ENCODE measurements at regions not wholly inside any gene's neighbourhood (a gene's known extent, or its start where the extent isn't known, plus 50 kb on each side); places are given as distances from the start of the nearest gene placed in this dataset.

DNA sequence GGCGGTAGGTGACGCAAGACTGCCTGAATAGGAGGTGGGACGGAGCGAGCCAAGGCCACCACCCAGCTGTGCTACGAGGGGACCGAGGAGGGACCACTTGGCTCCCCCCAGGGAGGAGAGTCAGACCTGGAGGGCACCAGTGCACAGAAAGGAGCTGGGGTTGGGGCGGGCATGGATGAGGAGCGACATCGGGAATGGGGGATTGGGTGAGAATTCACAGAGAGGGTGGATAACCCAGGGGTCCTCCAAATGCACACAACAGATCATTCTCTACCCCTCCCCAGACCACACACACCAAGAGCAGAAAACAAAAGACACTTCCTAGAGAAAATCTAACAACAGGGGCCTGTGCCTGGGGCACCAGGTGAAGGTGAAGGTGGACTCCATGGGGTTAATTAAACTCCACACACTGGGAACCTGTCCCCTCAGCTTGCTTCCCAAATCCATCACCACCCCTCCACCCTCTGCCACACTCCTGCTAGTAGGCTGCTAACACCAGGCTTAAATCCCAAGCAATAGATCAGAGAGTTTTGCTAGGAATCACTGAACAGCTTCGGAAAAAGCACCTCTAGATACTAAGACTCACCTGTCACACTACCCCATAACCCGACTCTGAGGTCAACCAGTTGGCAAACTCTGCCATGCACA, 274.6 kb downstream of the EIPR1 start:
- H3K9me2 ChIP-seq (replicated peaks; ENCODE audit: insufficient read depth, low read length): no peaks in the 10 kb centered on the region
- TF ChIP-seq, protein P1, sequence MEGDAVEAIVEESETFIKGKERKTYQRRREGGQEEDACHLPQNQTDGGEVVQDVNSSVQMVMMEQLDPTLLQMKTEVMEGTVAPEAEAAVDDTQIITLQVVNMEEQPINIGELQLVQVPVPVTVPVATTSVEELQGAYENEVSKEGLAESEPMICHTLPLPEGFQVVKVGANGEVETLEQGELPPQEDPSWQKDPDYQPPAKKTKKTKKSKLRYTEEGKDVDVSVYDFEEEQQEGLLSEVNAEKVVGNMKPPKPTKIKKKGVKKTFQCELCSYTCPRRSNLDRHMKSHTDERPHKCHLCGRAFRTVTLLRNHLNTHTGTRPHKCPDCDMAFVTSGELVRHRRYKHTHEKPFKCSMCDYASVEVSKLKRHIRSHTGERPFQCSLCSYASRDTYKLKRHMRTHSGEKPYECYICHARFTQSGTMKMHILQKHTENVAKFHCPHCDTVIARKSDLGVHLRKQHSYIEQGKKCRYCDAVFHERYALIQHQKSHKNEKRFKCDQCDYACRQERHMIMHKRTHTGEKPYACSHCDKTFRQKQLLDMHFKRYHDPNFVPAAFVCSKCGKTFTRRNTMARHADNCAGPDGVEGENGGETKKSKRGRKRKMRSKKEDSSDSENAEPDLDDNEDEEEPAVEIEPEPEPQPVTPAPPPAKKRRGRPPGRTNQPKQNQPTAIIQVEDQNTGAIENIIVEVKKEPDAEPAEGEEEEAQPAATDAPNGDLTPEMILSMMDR (IDR thresholded peaks at IDR 0.05; ENCODE audit: low read length): no peak
- TF ChIP-seq EZH2 (optimal IDR thresholded peaks at IDR 0.05; ENCODE audit: low read depth, low read length) (no peak), EZH2phosphoT487 (IDR thresholded peaks at IDR 0.05; ENCODE audit: low read length) (no peak)
- H3K27me3 ChIP-seq (replicated peaks; ENCODE audit: insufficient read depth, low read length): no peaks in the 10 kb centered on the region
- H3K4me2 ChIP-seq (ENCODE audit: low read depth, low read length): no peak overlapping the region
- no peak overlapping the region for H3K4me3 ChIP-seq (ENCODE audit: low read length)
- H3K27ac ChIP-seq (ENCODE audit: low read length): no peak overlapping the region
- no peaks in the 10 kb centered on the region for H3F3A ChIP-seq (ENCODE audit: insufficient read depth, low read length)
- H3K79me2 ChIP-seq (ENCODE audit: low read length): no peaks in the 10 kb centered on the region
- no peaks in the 10 kb centered on the region for H3K4me1 ChIP-seq (ENCODE audit: low read length)
- H2AFZ ChIP-seq (ENCODE audit: low read length): no peak overlapping the region
- no peak for DNase-seq
- no peaks in the 10 kb centered on the region for H3K9me3 ChIP-seq (replicated peaks; ENCODE audit: insufficient read depth, low read length)
- H3K9ac ChIP-seq (ENCODE audit: low read length): no peak overlapping the region
- H4K20me1 ChIP-seq (ENCODE audit: insufficient read depth, low read length): no peaks in the 10 kb centered on the region
- H3K36me3 ChIP-seq (replicated peaks; ENCODE audit: insufficient read depth, low read length): no peaks in the 10 kb centered on the region

DNA sequence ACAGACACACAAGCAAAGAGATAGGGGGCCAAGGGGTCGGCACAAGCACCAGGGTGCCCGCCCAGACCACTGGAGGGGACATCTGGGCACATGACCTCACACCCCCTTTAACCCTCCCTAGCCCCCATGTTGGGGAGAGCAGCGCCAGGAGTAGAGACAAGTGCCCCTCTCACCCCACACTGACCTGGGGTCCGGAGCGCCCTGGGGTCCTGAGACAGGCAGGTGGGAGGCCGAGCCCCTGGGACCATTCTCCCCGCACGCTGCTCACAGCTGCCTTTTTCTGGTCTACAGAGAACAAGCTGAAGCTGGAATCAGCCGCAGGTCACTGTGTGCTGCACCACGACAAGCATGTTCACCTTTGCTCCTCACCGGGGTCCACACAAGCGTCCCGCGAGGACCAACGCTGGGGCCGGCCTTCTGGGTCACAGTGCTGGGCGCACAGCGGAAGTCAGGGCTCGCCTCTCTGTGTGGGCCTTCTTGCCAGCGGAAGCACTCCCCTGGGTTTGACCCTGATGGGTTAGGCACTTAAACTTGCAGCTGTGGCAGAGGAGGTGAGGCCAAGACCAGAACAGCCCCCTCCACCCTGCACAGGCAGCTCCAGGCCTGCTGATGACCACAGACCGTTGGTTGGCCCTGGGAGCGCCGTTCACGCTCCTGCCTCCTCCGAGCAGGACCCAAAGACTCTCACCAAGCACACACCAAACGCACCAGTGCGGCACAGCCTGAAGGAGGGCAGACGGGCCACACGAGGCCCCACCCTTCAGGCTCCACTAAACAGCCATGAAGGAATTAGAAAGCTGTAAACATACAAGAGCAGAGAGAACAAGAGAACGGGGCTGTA, 275.3 kb downstream of the EIPR1 start:
- no peak overlapping the region for H3K4me3 ChIP-seq (ENCODE audit: low read length)
- no peaks in the 10 kb centered on the region for H3F3A ChIP-seq (ENCODE audit: insufficient read depth, low read length)
- H3K27me3 ChIP-seq (replicated peaks; ENCODE audit: insufficient read depth, low read length): no peaks in the 10 kb centered on the region
- no peaks in the 10 kb centered on the region for H4K20me1 ChIP-seq (ENCODE audit: insufficient read depth, low read length)
- H3K27ac ChIP-seq (ENCODE audit: low read length): no peak overlapping the region
- H3K79me2 ChIP-seq (ENCODE audit: low read length): no peaks in the 10 kb centered on the region
- no peaks in the 10 kb centered on the region for H3K9me3 ChIP-seq (replicated peaks; ENCODE audit: insufficient read depth, low read length)
- no peak overlapping the region for H3K9ac ChIP-seq (ENCODE audit: low read length)
- no peaks in the 10 kb centered on the region for H3K4me1 ChIP-seq (ENCODE audit: low read length)
- TF ChIP-seq, protein P1 (IDR thresholded peaks at IDR 0.05; ENCODE audit: low read length): no peak
- TF ChIP-seq EZH2phosphoT487 (IDR thresholded peaks at IDR 0.05; ENCODE audit: low read length): no peak
- no peak for TF ChIP-seq EZH2 (optimal IDR thresholded peaks at IDR 0.05; ENCODE audit: low read depth, low read length)
- no peaks in the 10 kb centered on the region for H3K9me2 ChIP-seq (replicated peaks; ENCODE audit: insufficient read depth, low read length)
- no peak overlapping the region for H3K4me2 ChIP-seq (ENCODE audit: low read depth, low read length)
- no peaks in the 10 kb centered on the region for H3K36me3 ChIP-seq (replicated peaks; ENCODE audit: insufficient read depth, low read length)
- H2AFZ ChIP-seq (ENCODE audit: low read length): no peak overlapping the region
- DNase-seq: no peak

DNA sequence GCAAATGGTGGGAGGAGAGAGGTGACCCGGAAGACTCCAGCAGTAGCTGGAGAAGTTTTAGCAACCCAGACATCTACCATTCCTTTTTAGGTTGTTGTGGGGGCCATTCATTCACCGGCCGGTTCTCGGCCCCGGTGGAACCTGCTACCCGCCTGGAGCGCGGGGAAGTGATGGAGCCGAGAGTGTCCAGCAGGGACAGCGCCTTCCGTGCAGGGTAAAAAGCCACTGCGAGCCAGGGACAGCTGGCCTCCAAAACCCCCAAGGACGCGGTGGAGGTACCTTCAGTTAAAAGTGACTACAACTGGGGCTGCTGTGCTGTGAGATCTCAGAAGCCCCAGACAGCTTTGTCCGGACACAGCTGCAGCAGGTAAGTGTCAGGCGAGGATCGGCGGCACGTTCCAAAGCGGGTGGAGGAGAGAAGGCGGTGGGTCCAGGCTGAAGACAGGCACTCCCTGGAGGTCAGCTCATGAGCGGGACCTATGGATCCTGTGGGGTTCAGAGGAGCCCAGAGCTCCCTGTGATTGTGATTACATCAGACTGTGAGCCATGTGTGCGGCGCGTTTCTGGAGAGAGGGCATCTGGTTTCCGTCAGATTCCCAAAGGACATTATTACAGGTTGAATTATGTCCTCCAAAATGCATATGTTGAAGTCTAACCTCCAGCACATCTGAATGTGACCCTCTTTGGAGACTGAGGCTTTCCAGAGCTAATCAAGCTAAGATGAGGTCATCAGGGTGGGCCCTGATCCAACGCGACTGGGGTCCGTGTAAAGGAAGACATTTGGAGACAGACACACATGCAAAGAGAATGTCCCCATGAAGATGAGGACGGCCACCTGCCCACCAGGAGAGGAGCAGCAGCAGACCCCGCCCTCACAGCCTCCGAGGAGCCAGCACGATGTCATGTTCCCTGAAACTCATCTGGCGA, 276.3 kb downstream of the EIPR1 start:
- H3K79me2 ChIP-seq (ENCODE audit: low read length): no peaks in the 10 kb centered on the region
- no peaks in the 10 kb centered on the region for H3K4me1 ChIP-seq (ENCODE audit: low read length)
- H3K27ac ChIP-seq (ENCODE audit: low read length): no peak overlapping the region
- TF ChIP-seq EZH2 (optimal IDR thresholded peaks at IDR 0.05; ENCODE audit: low read depth, low read length) (no peak), EZH2phosphoT487 (IDR thresholded peaks at IDR 0.05; ENCODE audit: low read length) (no peak)
- TF ChIP-seq, protein P1 (IDR thresholded peaks at IDR 0.05; ENCODE audit: low read length): no peak
- H3K36me3 ChIP-seq (replicated peaks; ENCODE audit: insufficient read depth, low read length): no peaks in the 10 kb centered on the region
- H3K9me3 ChIP-seq (replicated peaks; ENCODE audit: insufficient read depth, low read length): no peaks in the 10 kb centered on the region
- no peak for DNase-seq
- no peaks in the 10 kb centered on the region for H3F3A ChIP-seq (ENCODE audit: insufficient read depth, low read length)
- H3K9me2 ChIP-seq (replicated peaks; ENCODE audit: insufficient read depth, low read length): no peaks in the 10 kb centered on the region
- H4K20me1 ChIP-seq (ENCODE audit: insufficient read depth, low read length): no peaks in the 10 kb centered on the region
- no peak overlapping the region for H3K9ac ChIP-seq (ENCODE audit: low read length)
- H3K27me3 ChIP-seq (replicated peaks; ENCODE audit: insufficient read depth, low read length): no peaks in the 10 kb centered on the region
- H3K4me2 ChIP-seq (ENCODE audit: low read depth, low read length): no peak overlapping the region
- H2AFZ ChIP-seq (ENCODE audit: low read length): no peak overlapping the region
- no peak overlapping the region for H3K4me3 ChIP-seq (ENCODE audit: low read length)

Measured in MM.1S (cell line).